Esophagus squamous epithelium (tissue), 5 donors: ENCODE measurements at regions not wholly inside any gene's neighbourhood (a gene's known extent, or its start where the extent isn't known, plus 50 kb on each side); places are given as distances from the start of the nearest gene placed in this dataset.
A peak's percentile ranks its signal among the peaks of the same experiment; 100 is the strongest.

Experiments used
- DNase-seq: peaks from one replicate; lab custom pipeline; 2025; lab: John Stamatoyannopoulos, UW
- H3K27ac ChIP-seq, 4 donors: fragments of 200-600 bp; sonication (generic); one replicate each; pipeline ENCODE4 v1.5.1; 2016 to 2019; ENCODE audit warnings: mild to moderate bottlenecking in 1 of 4
- H3K27me3 ChIP-seq, 4 donors: fragments of 200-600 bp; sonication (generic); 1 replicate in 3 of 4; 2 replicates in 1 of 4; pipeline versions ENCODE4 v1.5.1 to v1.6.0; 2017 to 2021; ENCODE audit warnings: antibody characterized with exemption in 1 of 4
- H3K36me3 ChIP-seq, 3 donors: fragments of 200-600 bp; sonication (generic); one replicate each; pipeline ENCODE4 v1.5.1; 2016 to 2019
- H3K4me1 ChIP-seq, 3 donors: fragments of 200-600 bp; sonication (generic); one replicate each; pipeline ENCODE4 v1.5.1; 2017 to 2019
- H3K4me3 ChIP-seq, 4 donors: fragments of 200-600 bp; sonication (generic); 1 replicate in 3 of 4; 2 replicates in 1 of 4; pipeline ENCODE4 v1.5.1; 2016 to 2019; ENCODE audit warnings: mild to moderate bottlenecking in 2 of 4, moderate library complexity in 1 of 4
- H3K9me3 ChIP-seq, 3 donors: fragments of 200-600 bp; sonication (generic); one replicate each; pipeline ENCODE4 v1.5.1; 2016 to 2019
- CTCF ChIP-seq, 6 experiments: fragments of 450-650 bp in 4 of 6; fragments of 200-600 bp in 2 of 6; sonication (generic) in 2 of 6; IDR thresholded peaks; one replicate each; pipeline ENCODE4 v1.5.1; 2016 to 2019; ENCODE audit warnings: antibody characterized with exemption in 6 of 6, mild to moderate bottlenecking in 4 of 6, moderate library complexity in 4 of 6
- POLR2A ChIP-seq, 4 donors: fragments of 450-650 bp; IDR thresholded peaks; one replicate each; pipeline ENCODE4 v1.6.1; 2017; ENCODE audit warnings: antibody characterized with exemption in 4 of 4, mild to moderate bottlenecking in 4 of 4, moderate library complexity in 3 of 4
- WGBS, 2 donors: methylation state at CpG; one replicate each; pipeline ENCODE4 v1.1.5; 2018; 5-methylcytosine and 5-hydroxymethylcytosine counted together
- intact Hi-C: fragments of 100-400 bp; cut with DNase I; formaldehyde crosslinking; loops from one replicate; pipeline ENCODE4 v1.15.0; 2022
- donor health status: DM: yes; HTN: yes; CAD: no.

- Histone ChIP-seq H3K9me3 (no peaks in the 10 kb centered on the region), H3K4me1 (peaks cover 0 to 55% (median 15%) of the 10 kb centered on the region in 3 donors), H3K36me3 (no peaks in the 10 kb centered on the region), H3K27ac (no peak overlapping the region), H3K27me3 (no peaks in the 10 kb centered on the region), H3K4me3 (no peak overlapping the region)
- TF ChIP-seq CTCF (IDR thresholded peaks at IDR 0.05), result no peak
- WGBS, 2 donors, result 84 to 87% methylated on average over 2 of the region's 2 CpGs
- intact Hi-C loops, result no loop called here
- DNase-seq, result no peak
Measured at GRCh38 chr5:96257904-96258303, 175.1 kb downstream of the PCSK1 start.

- DNase-seq, result no peak
- Histone ChIP-seq H3K36me3 (no peaks in the 10 kb centered on the region), H3K27me3 (no peaks in the 10 kb centered on the region), H3K4me1 (peaks cover 0 to 65% (median 15%) of the 10 kb centered on the region in 3 donors), H3K9me3 (no peaks in the 10 kb centered on the region), H3K27ac (no peak overlapping the region), H3K4me3 (no peak overlapping the region)
- TF ChIP-seq CTCF (IDR thresholded peaks at IDR 0.05) (no peak), POLR2A (IDR thresholded peaks at IDR 0.05) (no peak)
- WGBS, 2 donors, result 58 to 68% methylated on average over 5 of the region's 5 CpGs
- intact Hi-C loops, result no loop called here
Measured at GRCh38 chr5:96256795-96257470, 176.1 kb downstream of the PCSK1 start.

- TF ChIP-seq POLR2A (IDR thresholded peaks at IDR 0.05), result no peak
- TF ChIP-seq CTCF (IDR thresholded peaks at IDR 0.05), result no peak
- WGBS, 2 donors, result 13 to 21% methylated on average over 5 of the region's 5 CpGs
- DNase-seq, result no peak
- H3K27me3 ChIP-seq, result no peaks in the 10 kb centered on the region
- H3K27ac ChIP-seq, result peak overlapping the region; percentile 44 to 74 (median 64)
- no peaks in the 10 kb centered on the region for H3K36me3 ChIP-seq
- no peak overlapping the region for H3K4me3 ChIP-seq
- intact Hi-C loops, result no loop called here
- peaks cover 0 to 61% (median 15%) of the 10 kb centered on the region in 3 donors for H3K4me1 ChIP-seq
- H3K9me3 ChIP-seq, result no peaks in the 10 kb centered on the region
Measured at GRCh38 chr5:96254980-96255691, 177.9 kb downstream of the PCSK1 start.

GRCh38 chr5:96253140-96253539, 179.9 kb downstream of the PCSK1 start:
- Histone ChIP-seq H3K4me3 (no peak overlapping the region), H3K9me3 (no peaks in the 10 kb centered on the region), H3K36me3 (no peaks in the 10 kb centered on the region), H3K4me1 (peaks cover 0 to 61% (median 4%) of the 10 kb centered on the region in 3 donors), H3K27me3 (no peaks in the 10 kb centered on the region), H3K27ac (peak overlapping the region in 1 of 4 donors; percentile 74)
- 27 to 45% methylated on average over 2 of the region's 2 CpGs for WGBS, 2 donors
- no peak for DNase-seq
- no peak for TF ChIP-seq POLR2A (IDR thresholded peaks at IDR 0.05)
- TF ChIP-seq CTCF (IDR thresholded peaks at IDR 0.05), result no peak
- intact Hi-C loops, result no loop called here

GRCh38 chr5:96252596-96252995, 180.5 kb downstream of the PCSK1 start:
- no peak for DNase-seq
- Histone ChIP-seq H3K9me3 (no peaks in the 10 kb centered on the region), H3K4me1 (peaks cover 0 to 66% (median 7%) of the 10 kb centered on the region in 3 donors), H3K27me3 (no peaks in the 10 kb centered on the region), H3K27ac (no peak overlapping the region), H3K4me3 (no peak overlapping the region), H3K36me3 (no peaks in the 10 kb centered on the region)
- intact Hi-C loops, result no loop called here
- no peak for TF ChIP-seq CTCF (IDR thresholded peaks at IDR 0.05)
- TF ChIP-seq POLR2A (IDR thresholded peaks at IDR 0.05), result no peak
- WGBS, 2 donors, result 66 to 74% methylated on average over 4 of the region's 4 CpGs
